Sciatic nerve (tissue), 2 donors: ENCODE measurements at regions not wholly inside any gene's neighbourhood (a gene's known extent, or its start where the extent isn't known, plus 50 kb on each side); places are given as distances from the start of the nearest gene placed in this dataset.
"Not testable (repeated sequence)": the region's sequence is repeated elsewhere in the genome, so short reads cannot be mapped to it uniquely, and the experiment has no call there.

Experiments
- ATAC-seq: fragments of 200-7000 bp; cut with Tn5 transposase; one replicate; pipeline ENCODE4 v1.9.1; 2020; ENCODE audit warnings: mild to moderate bottlenecking, moderate library complexity
- DNase-seq: peaks from one replicate; pipeline ENCODE4 v3.0.0-alpha.2; 2020; ENCODE audit warnings: low spot score
- intact Hi-C: fragments of 100-400 bp; cut with DNase I; formaldehyde crosslinking; loops from one replicate; pipeline ENCODE4 v1.14.2; 2022
- donor health status: DM: no; HTN: no; CAD: no.
- donor health status: DM: no; HTN: no; CAD: no.

DNA sequence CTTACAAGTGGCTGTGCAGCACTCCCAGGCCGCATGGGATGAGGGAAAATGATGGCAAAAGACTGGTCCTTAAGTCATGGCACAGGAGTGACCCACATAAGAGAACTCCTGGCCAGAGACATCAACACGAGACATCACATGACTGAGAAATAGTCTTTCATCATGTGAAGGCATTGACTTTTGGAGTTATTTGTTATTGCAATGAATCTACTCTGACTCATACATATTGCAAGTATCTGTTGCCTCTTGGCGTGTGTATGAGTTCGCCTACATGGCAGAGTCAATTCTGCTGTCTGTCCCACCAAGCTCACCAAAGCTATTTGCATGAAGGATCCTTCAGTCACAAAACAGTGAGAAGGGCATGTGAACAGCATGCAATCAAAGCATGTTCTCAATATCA is 59.7 kb upstream of the HABP2 start:
- intact Hi-C loops = no loop called here
- ATAC-seq = no peak

GRCh38 chr10:113493882-113494301 is 59.0 kb upstream of the HABP2 start:
- ATAC-seq (peak; percentile 63), DNase-seq (no peak)
- intact Hi-C loops = no loop called here

More for the DNA sequence above, 59.7 kb upstream of the HABP2 start:
- DNase-seq = no peak

DNA sequence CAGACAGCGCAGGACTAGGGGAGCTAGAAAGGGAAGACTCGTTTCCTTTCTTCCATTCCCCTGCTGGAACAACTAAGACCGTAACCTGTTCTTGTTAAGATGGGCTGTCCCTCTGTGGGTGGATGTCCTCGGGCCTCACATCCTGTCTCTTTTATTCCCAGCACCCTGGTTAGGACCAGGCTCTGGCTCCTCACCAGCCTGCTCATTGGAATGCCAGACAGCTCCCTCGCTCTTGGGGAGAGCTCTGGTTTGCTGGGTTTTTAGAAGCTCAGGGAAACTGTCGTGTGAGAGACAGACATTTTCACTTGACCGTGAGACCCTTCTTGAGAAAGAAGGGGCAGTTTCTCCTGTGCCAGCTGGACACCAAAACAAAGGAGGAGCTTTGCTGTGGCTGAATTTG is 58.1 kb upstream of the HABP2 start:
- ATAC-seq = no peak
- intact Hi-C loops = no loop called here

DNA sequence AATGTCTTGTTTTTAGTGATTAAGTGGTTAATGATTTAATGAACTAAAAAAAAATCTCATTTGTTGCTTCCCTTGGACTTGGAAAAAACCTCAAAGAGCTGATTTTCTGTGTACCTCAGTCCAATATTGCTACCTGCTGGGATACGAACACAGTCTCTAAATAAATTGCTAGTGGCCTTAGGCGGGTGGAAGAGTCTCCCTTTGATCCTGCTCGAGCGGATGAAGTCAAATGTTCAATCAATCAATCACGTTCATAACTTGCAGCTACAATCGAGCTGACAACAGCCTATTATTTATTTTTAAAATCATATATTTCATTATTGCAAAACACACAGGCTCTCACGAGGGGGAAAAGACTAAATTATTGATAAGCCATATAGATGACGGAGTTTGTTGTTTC is 57.3 kb upstream of the HABP2 start:
- ATAC-seq = no peak
- no peak for DNase-seq
- intact Hi-C loops = no loop called here

More for the DNA sequence above, 58.1 kb upstream of the HABP2 start:
- no peak for DNase-seq

DNA sequence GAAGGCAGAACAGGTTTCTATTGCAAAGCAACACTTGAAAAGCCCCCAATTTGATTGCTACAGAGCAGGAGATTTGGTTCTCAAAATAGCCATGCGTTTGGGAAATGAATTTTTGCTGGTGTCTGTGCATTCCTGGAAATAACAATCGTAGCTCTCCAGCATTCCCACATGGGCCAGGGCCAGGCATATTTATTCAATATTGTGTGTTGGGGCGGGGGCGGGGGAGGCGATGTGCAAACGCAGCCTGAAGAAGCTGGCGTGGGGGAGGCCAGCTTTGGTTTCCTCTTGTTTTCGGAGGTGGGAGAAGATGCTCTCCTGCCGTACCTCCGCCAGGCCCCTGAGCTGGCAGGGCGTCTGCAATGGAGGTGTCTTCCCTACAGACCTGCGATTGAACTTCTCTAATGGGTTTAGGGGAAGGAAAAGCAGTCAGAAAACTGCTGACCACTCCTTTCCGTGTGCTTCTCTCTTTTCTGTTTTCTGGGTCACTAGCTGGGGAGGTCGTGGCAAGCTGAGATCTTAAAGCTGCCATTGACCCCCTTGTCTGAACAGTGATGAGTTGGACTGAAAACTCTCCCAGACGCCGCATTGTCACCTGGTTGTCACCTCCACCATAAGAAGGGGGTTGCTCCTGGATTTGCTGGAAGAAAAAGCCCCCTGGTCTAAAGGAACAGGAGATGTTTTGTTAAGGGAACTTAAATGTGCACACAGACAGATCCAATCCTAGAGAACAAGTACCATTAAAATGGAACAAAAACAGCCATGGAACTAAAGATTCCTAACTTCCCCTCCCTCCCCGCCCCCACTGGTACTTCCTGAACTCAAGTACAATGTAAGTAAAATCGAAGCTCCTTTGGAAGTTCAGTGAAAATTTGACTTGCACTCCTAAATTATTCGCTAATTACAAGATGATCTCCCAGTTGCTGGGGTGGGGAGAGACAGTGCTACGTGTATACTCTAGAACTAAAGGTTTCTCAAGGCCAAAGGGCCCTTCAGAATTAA is 56.4 kb upstream of the HABP2 start:
- DNase-seq (no peak), ATAC-seq (no peak)
- intact Hi-C loops = no loop called here

GRCh38 chr10:113497198-113497597 is 55.7 kb upstream of the HABP2 start:
- DNase-seq (no peak), ATAC-seq (no peak)
- intact Hi-C loops = no loop called here

- peak; percentile 8 for ATAC-seq
- no peak for DNase-seq
- intact Hi-C loops = no loop called here
Measured at GRCh38 chr10:113498997-113499396, 53.9 kb upstream of the HABP2 start.

GRCh38 chr10:113499806-113500205 is 53.0 kb upstream of the HABP2 start:
- intact Hi-C loops = no loop called here
- DNase-seq = no peak
- no peak for ATAC-seq

- ATAC-seq, intact Hi-C loops, DNase-seq: not testable (repeated sequence)
Measured at GRCh38 chr10:113501031-113501430, 51.8 kb upstream of the HABP2 start.
